ENCODE measurements at regions not wholly inside any gene's neighbourhood (a gene's known extent, or its start where the extent isn't known, plus 50 kb on each side); places are given as distances from the start of the nearest gene placed in this dataset.
"Not testable (repeated sequence)": the region's sequence is repeated elsewhere in the genome, so short reads cannot be mapped to it uniquely, and the experiment has no call there.

DNA sequence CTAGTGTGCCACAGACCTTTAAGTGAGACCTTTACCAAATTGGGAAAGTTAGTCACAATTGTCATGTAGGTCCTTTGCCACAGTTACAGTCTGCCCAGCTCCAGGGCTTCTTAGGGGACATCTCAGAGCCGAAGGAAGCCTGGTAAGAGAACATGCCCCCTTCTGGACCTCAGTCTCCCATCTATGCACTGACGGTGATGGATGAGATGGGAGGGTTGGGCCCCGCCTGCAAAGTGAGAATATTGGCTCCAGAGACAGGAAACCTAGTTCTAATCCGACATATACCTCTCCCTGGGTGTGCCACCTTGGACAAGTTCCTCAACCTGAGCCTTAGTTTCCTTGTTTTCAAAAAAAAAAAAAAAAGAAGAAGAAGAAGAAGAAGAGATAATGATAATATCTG, 85.1 kb upstream of the NAV2 start:
- DNase-seq (ENCODE audit: low read depth in 3 of 3) = no peak

DNA sequence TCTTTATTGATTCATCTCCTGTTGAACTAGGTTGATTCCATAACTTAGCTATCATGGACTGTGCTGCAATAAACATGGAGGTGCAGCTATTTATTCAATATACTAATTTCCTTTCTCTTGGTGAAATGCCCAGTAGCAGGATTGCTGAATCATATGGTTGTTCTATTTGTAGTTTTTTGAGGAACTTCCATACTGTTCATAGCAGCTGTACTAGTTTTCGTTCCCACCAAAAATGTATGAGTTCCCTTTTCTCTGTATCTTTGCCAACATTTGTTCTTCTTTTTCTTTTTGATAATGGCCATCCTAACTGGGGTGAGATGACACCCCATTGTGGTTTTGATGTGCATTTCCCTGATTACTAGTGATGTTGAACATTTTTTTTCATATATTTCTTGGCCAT, 87.2 kb upstream of the NAV2 start:
- DNase-seq (ENCODE audit: low read depth in 3 of 3) = no peak

DNA sequence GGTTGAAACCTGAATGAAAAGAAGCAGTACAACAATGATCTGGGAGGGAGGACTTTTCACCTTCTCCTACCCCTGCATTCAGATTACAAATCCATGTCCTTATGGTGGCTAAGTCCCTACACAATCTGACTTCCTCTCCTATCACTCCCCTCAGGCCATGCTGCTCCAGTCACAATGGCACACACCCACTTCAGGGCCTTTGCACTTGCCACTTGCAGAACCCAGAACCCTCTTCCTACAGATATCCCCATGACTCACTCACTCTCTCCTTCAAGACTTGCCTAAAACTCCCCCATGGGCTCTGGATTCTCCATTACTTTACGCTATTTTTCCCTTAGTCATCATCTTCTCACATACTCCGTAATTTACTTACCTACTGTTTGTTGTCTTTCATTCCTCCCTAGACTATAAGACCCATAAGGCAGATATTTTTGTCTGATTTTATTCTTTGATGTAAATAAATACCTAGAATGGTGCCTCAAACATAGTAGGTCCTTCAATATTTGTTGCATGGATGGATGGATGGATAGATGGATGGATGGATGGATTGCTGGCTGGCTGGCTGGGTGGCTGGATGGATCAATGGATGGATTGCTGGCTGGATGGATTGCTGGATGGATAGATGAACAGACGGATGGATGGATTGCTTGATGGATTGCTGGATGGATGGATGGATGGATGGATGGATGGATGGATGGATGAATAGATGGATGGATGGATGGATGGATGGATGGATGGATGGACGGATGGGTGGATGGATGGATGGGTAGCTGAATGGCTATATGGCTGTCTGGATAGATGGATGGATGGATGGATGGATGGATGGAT, 94.7 kb upstream of the NAV2 start:
- no peak for DNase-seq (ENCODE audit: low read depth in 3 of 3)

DNA sequence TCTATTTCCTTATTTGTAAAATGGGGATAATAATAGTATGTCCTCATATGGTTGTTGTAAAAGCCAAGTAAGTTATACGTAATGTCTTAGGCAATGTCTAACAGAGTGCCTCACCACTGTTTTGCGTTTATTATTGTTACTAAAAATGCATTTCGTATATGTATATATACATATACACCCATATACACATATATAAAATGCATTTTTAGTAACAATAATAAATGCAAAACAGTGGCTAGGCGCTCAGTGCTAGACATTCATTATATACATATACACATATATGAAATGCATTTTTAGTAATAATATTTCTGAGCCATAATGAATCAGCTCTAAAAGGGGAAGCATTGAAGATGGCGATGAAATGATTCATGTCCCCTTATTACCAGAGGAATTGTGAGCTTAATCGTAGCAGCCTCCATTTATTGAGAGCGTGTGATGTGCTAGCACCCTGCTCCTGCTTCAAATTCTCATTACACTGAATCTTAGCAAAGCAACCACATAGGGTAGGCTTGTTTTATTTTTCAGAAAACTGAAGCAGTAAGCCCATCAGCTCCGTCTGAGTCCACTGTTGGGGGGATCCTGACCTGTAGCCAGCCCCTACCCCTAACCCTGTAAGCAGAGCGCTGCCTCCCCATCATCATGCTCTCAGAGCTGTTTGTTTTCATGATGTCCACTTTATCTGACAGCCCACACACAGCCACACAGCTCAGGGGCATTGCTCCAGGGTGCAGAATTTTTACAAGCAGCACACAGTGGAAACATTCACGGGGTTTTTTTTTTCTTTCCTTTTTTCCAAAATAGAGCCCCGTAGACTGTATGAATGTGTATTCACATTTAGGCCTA, 97.1 kb upstream of the NAV2 start:
- DNase-seq (ENCODE audit: low read depth in 3 of 3) = no peak

DNA sequence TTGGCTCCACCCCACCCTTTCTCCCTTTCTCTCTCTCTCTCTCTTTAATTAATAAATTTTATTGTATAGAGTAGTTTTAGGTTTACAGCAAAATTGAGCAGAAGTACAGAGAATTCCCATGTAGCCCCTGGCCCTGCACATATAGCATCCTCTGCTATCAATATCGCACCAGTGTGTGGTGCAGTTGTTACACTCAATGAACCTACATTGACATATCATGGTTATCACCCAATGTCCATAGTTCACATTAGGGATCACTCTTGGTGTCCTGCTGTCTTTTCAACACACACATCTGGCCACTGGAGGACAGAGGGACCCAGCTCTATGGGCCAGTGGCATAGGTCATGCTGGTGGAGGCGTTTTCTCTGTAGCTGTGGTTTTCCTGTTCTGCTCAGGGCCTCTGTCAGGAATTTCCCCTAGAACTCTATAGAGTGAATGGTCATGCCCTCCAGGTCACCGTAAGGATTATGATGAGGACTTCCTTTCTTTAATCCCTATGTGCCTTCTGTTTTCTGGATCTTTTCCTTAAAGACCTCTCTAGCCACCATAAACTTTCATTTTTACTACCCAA, 98.2 kb upstream of the NAV2 start:
- no peak for DNase-seq (ENCODE audit: low read depth in 3 of 3)

DNA sequence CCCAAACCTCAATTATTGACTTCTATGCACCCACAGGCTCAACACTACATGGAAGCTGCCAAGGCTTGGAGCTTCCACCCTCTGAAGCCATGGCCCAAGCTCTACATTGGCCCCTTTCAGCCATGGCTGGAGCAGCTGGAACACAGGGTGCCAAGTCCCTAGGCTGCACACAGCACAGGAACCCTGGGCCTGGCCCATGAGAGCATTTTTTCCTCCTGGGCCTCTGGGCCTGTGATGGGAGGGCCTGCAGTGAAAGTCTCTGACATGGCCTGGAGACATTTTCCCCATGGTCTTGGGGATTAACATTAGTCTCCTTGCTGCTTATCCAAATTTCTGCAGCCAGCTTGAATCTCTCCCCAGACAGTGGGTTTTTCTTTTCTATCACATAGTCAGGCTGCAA, 100.6 kb upstream of the NAV2 start:
- DNase-seq (ENCODE audit: low read depth in 3 of 3) = not testable (repeated sequence)

DNA sequence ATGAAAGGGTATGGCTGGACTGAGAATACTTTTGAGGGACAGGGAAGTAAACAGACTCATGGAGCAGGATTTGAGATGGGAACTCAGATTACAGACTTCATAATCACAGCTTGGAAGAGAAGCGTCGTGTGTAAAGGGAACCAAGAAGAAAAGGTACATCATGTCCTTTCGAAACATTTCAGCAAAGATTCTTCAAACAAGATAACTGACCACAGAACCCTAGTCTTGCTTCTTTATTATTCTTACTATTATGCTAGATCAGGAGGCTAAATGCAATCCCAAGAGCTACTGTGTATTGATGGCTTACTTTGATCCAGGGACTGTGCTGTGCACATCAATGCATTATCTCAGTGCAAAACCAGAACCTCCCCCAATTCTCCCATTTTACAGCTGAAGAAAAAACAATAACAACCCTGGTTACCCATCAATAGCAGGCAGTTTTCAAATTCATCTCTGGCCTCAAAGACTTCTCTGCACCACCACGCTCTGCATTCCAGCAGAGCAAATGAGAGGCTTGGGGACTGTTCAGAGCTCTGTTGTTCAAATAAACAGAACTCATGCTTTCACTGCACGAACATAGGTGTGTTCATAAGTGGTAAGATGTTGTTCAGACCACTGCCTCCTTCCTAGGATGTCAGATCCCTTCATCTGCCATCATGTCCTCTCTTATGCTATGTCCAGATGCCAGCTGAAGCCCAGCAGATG, 104.8 kb upstream of the NAV2 start:
- DNase-seq (ENCODE audit: low read depth in 3 of 3) = no peak

DNA sequence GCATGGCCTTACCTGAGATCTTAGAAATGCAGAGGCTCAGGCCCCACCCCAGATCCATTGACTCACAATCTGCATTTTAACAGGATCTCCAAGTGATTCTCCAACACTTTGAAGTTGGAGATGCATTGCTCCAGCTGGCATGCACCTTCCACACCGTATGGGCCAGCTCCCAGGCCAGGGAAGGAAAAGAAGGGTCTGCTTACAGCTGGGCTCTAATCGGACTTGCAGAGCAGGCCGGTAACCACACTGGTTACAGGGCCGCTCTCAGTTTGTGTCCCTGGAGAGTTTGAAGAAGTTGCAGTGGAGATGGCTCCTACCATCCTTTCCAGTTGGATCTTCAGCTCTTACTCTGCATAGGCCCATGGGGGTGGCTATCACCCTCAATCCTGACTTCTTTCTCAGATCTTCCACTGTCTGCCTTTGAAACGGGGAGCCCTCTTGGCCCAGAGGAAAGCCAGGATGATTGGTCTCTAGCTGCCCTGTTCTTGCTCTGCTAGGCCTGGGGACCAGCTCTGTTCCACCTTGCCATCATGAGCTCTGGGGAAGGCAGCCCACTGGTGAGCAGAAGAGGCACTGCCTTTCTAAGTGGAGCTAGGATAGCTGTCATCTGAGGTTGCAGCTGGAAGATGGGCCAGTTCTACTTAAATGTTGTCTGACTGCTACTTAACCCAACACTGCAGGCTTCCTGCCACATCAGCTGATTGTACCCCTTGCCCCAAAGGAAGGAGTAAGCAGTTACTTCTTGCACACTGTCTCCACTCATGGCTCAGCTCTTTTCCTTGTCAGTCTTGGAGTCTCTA, 105.6 kb upstream of the NAV2 start:
- no peak for DNase-seq (ENCODE audit: low read depth in 3 of 3)

DNA sequence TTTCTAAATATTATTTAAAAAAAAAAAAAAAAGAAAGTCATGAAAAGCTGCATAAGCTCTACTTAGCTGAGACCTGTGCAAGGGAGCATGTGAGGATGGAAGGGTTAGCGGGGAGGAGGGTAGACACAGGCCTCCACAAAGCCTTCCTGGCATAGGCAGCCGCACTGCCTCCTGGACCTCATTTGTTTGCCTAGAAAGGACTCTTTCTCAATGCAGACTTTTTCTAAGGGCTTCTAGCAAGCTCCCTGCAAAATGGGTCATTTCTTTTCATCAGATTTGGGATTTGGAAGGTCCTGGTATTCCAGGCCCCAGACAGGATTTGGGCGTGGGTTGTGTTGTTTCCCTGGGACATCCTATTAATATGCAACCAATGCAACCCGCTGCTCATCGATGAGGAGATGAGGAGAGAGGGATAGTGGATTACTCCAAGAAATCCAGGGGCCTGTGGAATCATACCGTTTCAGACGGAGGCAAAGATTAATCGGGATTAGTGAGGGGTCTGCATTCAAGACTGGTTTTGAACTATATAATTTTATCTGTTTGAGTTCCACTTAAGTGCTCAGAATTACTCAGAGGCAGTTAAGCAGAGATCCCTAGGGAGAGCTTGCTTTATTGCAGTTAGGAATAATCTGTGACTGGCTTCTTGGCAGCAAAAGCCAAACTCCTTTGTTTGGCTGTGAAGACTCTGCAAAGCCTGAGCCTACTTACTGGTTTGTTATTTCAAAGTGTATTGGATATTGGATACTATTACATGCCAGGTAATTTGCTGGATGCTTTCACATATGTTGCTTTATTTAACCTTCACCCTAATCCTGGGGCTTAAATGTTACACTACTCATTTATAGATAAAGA, 106.9 kb upstream of the NAV2 start:
- DNase-seq (ENCODE audit: low read depth in 3 of 3) = no peak

DNA sequence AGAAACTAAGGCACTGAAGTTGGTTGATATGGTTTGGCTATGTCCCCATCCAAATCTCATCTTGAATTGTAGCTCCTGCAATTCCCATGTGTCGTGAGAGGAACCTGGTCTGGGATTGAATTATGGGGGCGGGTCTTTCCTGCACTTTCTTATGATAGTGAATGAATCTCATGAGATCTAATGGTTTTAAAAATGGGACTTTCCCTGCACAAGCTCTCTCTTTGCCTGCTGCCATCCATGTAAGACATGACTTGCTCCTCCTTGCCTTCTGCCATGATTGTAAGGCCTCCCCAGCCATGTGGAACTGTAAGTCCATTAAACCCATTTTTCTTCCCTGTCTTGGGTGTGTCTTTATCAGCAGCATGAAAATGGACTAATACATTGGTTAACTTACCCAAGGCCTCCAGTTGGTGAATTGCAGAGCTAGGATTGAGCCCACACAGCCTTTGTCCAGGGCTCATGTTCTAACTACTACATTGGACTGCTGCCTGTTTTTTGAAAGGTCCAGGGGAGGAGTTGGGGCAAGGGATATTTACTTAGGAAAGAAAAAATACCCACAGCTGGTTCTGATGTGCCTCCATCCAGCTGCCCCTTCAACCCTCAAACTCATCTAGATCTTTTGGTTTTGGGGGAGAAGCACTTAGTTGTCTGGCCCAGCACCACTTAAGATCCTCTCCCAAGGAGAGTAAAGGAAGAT, 107.8 kb upstream of the NAV2 start:
- no peak for DNase-seq (ENCODE audit: low read depth in 3 of 3)

DNA sequence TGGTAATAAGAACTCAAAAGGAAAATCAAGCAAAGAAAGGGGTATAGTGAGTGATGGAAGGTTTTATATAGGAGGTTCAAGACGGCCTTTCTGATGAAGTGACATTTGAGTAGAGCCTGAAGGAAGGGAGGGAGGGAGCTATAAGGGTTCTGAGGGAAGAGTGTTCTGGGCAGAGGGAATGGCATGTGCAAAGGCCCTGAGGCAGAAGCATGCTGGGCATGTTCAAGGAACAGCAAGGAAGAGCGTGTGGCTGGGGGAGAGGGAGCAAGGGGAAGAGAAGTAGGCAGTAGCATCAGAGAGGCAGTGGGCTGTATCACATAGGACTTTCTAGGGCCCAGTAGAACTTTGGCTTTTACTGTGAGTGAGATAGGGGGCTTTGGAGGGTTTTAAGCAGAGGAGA, 108.9 kb upstream of the NAV2 start:
- DNase-seq (ENCODE audit: low read depth in 3 of 3) = no peak

DNA sequence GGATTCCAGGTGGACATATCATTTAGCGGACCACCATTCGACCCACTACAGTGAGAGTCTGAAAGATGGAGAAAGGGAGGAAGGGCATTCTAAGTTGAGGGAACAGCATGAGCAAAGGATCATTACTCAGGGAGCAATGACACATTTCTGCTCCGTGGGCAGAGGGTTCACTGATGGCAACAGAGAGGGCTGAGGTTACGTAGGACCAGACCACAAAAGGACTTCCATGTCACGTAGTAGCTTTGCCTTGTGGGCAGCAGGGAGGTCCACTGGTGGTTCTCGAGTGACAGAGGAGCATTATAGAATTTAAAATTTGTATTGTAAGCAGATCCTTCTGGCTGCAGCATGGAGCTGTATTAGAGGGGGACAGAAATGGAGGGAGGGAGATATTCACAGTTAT, 109.7 kb upstream of the NAV2 start:
- DNase-seq (ENCODE audit: low read depth in 3 of 3) = no peak

DNA sequence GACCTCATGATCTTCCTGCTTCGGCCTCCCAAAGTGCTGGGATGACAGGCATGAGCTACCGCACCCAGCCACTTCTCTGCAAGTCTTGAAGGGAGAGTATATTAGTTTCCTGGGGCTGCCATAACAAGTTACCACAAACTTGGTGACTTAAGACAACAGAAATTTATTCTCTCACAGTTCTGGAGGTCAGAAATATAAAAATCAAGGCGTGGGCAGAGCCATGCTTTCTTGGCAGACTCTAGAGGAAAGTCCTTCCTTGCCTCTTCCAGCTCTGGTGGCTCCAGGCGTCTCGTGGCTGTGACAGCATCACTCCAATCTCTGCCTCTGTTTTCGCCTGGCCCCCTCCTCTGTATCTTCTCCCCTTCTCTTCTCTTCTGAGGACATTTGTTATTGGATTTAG, 110.2 kb upstream of the NAV2 start:
- no peak for DNase-seq (ENCODE audit: low read depth in 3 of 3)

DNA sequence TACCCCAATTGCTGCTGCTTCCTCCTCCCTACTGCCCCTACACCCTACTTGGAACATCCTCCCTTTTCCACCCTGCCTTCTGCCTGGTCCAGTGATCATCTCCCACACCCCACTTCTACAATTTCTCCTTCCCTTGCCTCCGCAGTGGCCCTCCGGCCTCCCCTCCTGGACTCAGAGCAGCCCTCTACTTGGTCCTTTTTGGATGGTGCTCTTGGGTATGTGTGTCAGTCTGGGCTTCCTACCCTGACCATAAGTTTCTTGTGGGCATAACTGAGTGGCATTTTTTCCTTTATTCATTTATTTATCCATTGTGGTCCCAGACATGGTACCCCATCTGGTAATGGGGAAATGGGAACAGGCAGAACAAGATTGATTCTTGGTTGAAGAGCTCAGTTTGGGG, 111.4 kb upstream of the NAV2 start:
- DNase-seq (ENCODE audit: low read depth in 3 of 3) = no peak

DNA sequence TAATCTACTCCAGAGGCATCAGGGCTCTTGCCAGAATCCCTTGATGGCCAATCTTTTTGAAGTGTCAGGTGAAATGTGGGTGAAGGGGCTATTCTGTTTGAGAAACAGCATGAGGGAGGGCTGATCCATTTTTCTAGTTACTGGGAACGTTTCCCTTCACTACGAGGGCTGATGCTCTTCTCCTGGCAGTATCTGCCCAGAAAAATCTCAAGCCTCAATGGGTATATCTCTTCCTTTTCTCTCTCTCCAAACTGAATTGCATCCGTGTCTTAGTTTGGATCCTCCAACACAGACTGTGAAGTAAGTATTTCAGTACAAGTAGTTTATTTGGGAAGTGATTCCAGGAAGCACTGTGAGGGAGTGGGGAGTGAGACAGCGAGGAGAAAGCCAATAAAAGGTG, 113.0 kb upstream of the NAV2 start:
- no peak for DNase-seq (ENCODE audit: low read depth in 3 of 3)

DNA sequence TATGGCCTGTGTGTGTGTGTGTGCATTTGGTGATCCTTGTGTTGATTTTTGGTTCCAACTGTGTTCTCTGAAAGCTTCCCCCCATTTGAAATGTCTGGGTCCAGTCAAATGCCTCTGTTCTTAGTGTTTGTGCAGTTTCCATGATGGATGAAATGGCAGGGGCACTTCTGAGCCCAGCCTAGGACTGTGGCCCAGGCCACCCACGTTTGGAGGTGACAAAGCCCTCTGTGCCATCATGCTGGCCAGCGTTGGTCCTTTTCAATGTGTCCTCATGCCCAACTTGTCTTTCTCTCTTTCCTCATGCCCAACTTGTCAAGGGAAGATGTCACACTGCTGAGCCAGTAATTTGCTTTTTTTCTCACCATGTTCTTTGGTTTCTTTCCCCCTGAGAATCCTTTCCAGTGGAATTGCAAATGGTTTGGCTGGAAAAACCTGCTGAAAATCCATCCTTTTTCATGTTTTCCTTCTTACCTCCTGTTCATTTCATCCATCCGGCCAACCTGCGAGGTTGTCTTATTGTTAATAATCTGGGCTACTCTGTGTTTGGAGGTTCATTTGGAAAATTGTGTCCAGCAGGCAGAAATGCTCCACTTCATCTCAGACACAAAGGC, 113.7 kb upstream of the NAV2 start:
- DNase-seq (ENCODE audit: low read depth in 3 of 3) = no peak

DNA sequence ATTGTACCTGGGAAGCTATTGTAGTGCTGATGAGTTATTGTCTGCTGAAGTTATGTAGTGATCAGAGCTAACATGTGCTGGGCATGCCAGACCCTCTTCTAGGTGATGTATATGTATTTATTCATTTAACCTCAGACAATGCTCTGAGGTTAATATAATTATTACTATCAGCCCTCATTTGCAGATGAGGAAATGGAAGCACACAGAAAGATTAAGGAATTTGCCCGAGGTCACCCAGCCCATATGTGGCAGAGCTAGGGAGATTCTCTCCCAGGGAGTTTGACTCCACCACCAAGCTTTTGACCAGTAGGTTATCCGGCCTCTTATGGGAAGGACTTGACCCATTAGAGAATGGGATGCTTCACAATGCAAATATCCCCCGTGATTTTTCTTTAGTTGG, 114.2 kb upstream of the NAV2 start:
- DNase-seq (ENCODE audit: low read depth in 3 of 3) = no peak

DNA sequence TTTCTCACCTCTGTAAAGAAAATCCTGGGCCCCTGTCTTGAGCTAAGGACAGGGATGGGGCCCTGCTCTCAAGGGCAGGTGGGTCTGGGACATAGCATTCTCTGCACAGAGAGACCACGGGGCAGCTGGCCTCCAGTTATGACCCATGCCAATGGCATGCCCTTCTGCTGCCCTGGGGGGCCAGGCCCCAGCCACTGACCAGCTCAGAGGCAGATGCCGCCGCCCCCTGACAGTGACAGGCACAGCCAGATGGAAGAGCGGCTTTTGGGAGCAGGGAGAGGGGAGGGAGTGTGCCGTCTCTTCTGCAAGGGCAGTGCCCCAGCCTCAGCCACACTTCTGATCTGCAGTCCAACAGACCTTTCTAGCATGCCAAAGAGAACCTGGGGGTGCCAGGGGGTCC, 114.8 kb upstream of the NAV2 start:
- DNase-seq (ENCODE audit: low read depth in 3 of 3) = no peak

DNA sequence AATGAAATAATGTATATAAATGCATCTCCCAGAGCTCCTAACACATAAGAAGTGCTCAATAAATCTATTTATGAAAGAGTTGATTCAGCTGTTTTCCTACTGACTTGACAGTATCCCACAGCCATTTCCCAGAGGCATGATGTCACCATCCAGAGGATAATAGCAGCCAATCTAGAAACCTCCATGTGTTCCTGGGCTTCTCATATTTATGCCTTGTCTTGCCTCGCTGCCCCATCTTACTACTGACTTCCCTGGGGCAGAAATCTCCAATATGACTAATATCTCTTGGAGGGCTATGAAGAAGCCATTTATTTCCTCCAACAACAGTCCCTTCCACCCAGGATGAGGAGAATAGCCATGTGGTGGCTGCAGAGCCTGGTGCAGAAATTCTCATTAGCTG, 115.4 kb upstream of the NAV2 start:
- DNase-seq (ENCODE audit: low read depth in 3 of 3) = no peak

Measured in stimulated activated CD4-positive, alpha-beta T cell treated with anti-CD3 and anti-CD28 coated beads, TNF-alpha, amount 100 ng/mL, for 48 hours (primary cell).